ENCODE measurements at regions not wholly inside any gene's neighbourhood (a gene's known extent, or its start where the extent isn't known, plus 50 kb on each side); places are given as distances from the start of the nearest gene placed in this dataset.

- DNase-seq (ENCODE audit: low read depth in 2 of 2): no peak
Measured at GRCh38 chr18:40469316-40469715, 1485.7 kb upstream of the PIK3C3 start.

- DNase-seq (ENCODE audit: low read depth in 2 of 2): no peak
Measured at GRCh38 chr18:40464032-40464431, 1491.0 kb upstream of the PIK3C3 start.

- DNase-seq (ENCODE audit: low read depth in 2 of 2): no peak
Measured at GRCh38 chr18:40453903-40454302, 1501.1 kb upstream of the PIK3C3 start.

- DNase-seq (ENCODE audit: low read depth in 2 of 2): no peak
Measured at GRCh38 chr18:40452599-40452998, 1502.4 kb upstream of the PIK3C3 start.

- DNase-seq (ENCODE audit: low read depth in 2 of 2): no peak
Measured at GRCh38 chr18:40450751-40451150, 1504.3 kb upstream of the PIK3C3 start.

- DNase-seq (ENCODE audit: low read depth in 2 of 2): no peak
Measured at GRCh38 chr18:40447820-40448219, 1507.2 kb upstream of the PIK3C3 start.

GRCh38 chr18:40440088-40440487 is 1514.9 kb upstream of the PIK3C3 start:
- no peak for DNase-seq (ENCODE audit: low read depth in 2 of 2)

GRCh38 chr18:40437517-40437916 is 1517.5 kb upstream of the PIK3C3 start:
- no peak for DNase-seq (ENCODE audit: low read depth in 2 of 2)

- DNase-seq (ENCODE audit: low read depth in 2 of 2): no peak
Measured at GRCh38 chr18:40431071-40431985, 1523.7 kb upstream of the PIK3C3 start.

- no peak for DNase-seq (ENCODE audit: low read depth in 2 of 2)
Measured at GRCh38 chr18:40423291-40423690, 1531.7 kb upstream of the PIK3C3 start.

- no peak for DNase-seq (ENCODE audit: low read depth in 2 of 2)
Measured at GRCh38 chr18:40420675-40421074, 1534.4 kb upstream of the PIK3C3 start.

- DNase-seq (ENCODE audit: low read depth in 2 of 2): no peak
Measured at GRCh38 chr18:40417501-40417900, 1537.5 kb upstream of the PIK3C3 start.

- no peak for DNase-seq (ENCODE audit: low read depth in 2 of 2)
Measured at GRCh38 chr18:40415821-40416220, 1539.2 kb upstream of the PIK3C3 start.

- no peak for DNase-seq (ENCODE audit: low read depth in 2 of 2)
Measured at GRCh38 chr18:40415176-40415791, 1539.8 kb upstream of the PIK3C3 start.

- no peak for DNase-seq (ENCODE audit: low read depth in 2 of 2)
Measured at GRCh38 chr18:40414155-40414754, 1540.8 kb upstream of the PIK3C3 start.

GRCh38 chr18:40413160-40413559 is 1541.9 kb upstream of the PIK3C3 start:
- DNase-seq (ENCODE audit: low read depth in 2 of 2): no peak

- DNase-seq (ENCODE audit: low read depth in 2 of 2): no peak
Measured at GRCh38 chr18:40412410-40412809, 1542.6 kb upstream of the PIK3C3 start.

GRCh38 chr18:40407909-40408308 is 1547.1 kb upstream of the PIK3C3 start:
- DNase-seq (ENCODE audit: low read depth in 2 of 2): no peak

GRCh38 chr18:40404284-40404683 is 1550.8 kb upstream of the PIK3C3 start:
- no peak for DNase-seq (ENCODE audit: low read depth in 2 of 2)

GRCh38 chr18:40402052-40402451 is 1553.0 kb upstream of the PIK3C3 start:
- no peak for DNase-seq (ENCODE audit: low read depth in 2 of 2)

GRCh38 chr18:40388121-40388520 is 1566.9 kb upstream of the PIK3C3 start:
- no peak for DNase-seq (ENCODE audit: low read depth in 2 of 2)

GRCh38 chr18:40387130-40387787 is 1567.8 kb upstream of the PIK3C3 start:
- DNase-seq (ENCODE audit: low read depth in 2 of 2): no peak
